SH-SY5Y (cell line): ENCODE measurements at regions not wholly inside any gene's neighbourhood (a gene's known extent, or its start where the extent isn't known, plus 50 kb on each side); places are given as distances from the start of the nearest gene placed in this dataset.

Experiments used
- GATA2 ChIP-seq: IDR thresholded peaks from 2 replicates; pipeline ENCODE4 v1.6.1; 2011; ENCODE audit warnings: mild to moderate bottlenecking, low read depth, low read length
- GATA3 ChIP-seq: IDR thresholded peaks from 2 replicates; pipeline ENCODE4 v1.6.1; 2011; ENCODE audit warnings: low read depth, mild to moderate bottlenecking, low read length, moderate library complexity

DNA sequence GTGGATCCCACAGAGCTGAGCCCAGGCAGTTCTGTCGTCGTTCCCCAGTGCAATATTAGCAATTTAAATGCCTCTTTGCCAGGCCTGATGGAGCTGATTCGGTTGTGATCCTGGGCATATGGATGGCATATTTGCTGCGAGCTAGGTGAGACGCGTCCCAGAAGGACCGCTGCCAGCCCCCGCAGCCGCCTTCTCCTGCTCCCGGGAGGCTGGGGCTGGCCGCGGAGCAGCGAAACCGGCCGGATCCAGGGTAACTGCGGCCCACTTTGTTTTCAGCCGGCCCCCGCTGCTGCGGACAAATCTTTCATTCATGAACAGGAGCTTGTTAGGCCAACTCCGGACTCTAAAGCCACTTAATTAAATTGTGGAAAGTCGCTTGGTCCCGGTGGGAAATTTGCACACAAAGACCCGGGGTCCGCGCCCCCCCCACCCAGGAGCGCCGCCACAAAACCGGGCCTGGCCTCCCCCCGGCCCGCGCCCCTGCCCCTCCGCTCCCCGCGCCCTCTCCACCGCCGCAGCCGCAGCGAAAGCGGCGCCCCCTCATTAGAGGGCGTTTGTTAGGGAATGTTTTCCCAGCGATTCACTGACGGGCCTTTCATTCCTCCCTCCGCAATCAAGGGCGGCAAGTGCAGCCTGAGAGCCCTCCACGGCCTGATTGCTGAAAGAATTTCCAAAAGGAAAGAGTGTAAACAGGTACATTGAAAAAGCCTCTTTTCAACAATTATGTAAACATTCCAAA lies 383.3 kb downstream of the RRAGC start:
- TF ChIP-seq GATA2 (no peak), GATA3 (no peak)
